Lung (tissue), 11 donors: ENCODE measurements at regions not wholly inside any gene's neighbourhood (a gene's known extent, or its start where the extent isn't known, plus 50 kb on each side); places are given as distances from the start of the nearest gene placed in this dataset.

Experiments used
- ATAC-seq: fragments of 200-7000 bp; cut with Tn5 transposase; one replicate; pipeline ENCODE4 v1.9.1; 2020; ENCODE audit warnings: moderate number of reproducible peaks; ENCODE audit not compliant: insufficient read depth, low FRiP score
- DNase-seq, 3 donors: peaks; one replicate each; pipeline ENCODE4 v3.0.0-alpha.2; 2013 to 2017
- H3K27ac ChIP-seq, 2 donors: one replicate each; pipeline ENCODE4 v1.5.1; 2013; ENCODE audit warnings: mild to moderate bottlenecking in 2 of 2, moderate library complexity in 2 of 2, control low read depth in 1 of 2, inconsistent platforms in 1 of 2, low read depth in 1 of 2, low read length in 1 of 2
- H3K27me3 ChIP-seq, 3 donors: one replicate each; pipeline ENCODE4 v1.5.1; 2013; ENCODE audit warnings: low read length in 2 of 3; ENCODE audit not compliant: control insufficient read depth in 3 of 3, insufficient read depth in 3 of 3
- H3K36me3 ChIP-seq, 4 donors: one replicate each; pipeline ENCODE4 v1.5.1; 2013; ENCODE audit warnings: low read length in 4 of 4, mild to moderate bottlenecking in 1 of 4, moderate library complexity in 1 of 4; ENCODE audit not compliant: control insufficient read depth in 4 of 4, insufficient read depth in 4 of 4
- H3K4me1 ChIP-seq, 5 donors: one replicate each; pipeline ENCODE4 v1.5.1; 2013; ENCODE audit warnings: low read length in 5 of 5, mild to moderate bottlenecking in 2 of 5, moderate library complexity in 1 of 5; ENCODE audit not compliant: control insufficient read depth in 5 of 5, insufficient read depth in 5 of 5
- H3K4me3 ChIP-seq: one replicate; pipeline ENCODE4 v1.5.1; 2013; ENCODE audit warnings: mild to moderate bottlenecking, control low read depth, moderate library complexity
- H3K9ac ChIP-seq, 2 donors: one replicate each; pipeline ENCODE4 v1.5.1; 2013; ENCODE audit warnings: low read length in 2 of 2, control low read depth in 1 of 2; ENCODE audit not compliant: insufficient read depth in 1 of 2
- H3K9me3 ChIP-seq, 4 donors: one replicate each; pipeline ENCODE4 v1.5.1; 2013; ENCODE audit warnings: low read length in 3 of 4, mild to moderate bottlenecking in 1 of 4, moderate library complexity in 1 of 4; ENCODE audit not compliant: control insufficient read depth in 4 of 4, insufficient read depth in 3 of 4
- WGBS, 2 donors: extraction: QIAGEN DNeasy Blood & Tissue Kit; methylation state at CpG; one replicate each; pipeline ENCODE4 v1.1.7; 2013; 5-methylcytosine and 5-hydroxymethylcytosine counted together
- TF ChIP-seq, protein P1 (sequence below): IDR thresholded peaks from 2 replicates; pipeline ENCODE4 v1.5.1; 2012; ENCODE audit warnings: mild to moderate bottlenecking; ENCODE audit errors: control extremely low read depth, extremely low read depth
- donor health status: control.
- donor health status: control.
- donor health status: Bipolar disorder and iron deficiency.
- donor health status: healthy.
- donor health status: DM: yes; HTN: yes; CAD: no.

- WGBS, 2 donors: 82 to 85% methylated on average over 4 of the region's 4 CpGs
- no peaks in the 10 kb centered on the region for H3K4me1 ChIP-seq
- H3K27ac ChIP-seq: no peak overlapping the region
- no peaks in the 10 kb centered on the region for H3K36me3 ChIP-seq
- no peak overlapping the region for H3K4me3 ChIP-seq
- no peak for DNase-seq
- no peak for ATAC-seq
- no peak overlapping the region for H3K9ac ChIP-seq
- no peaks in the 10 kb centered on the region for H3K9me3 ChIP-seq
- no peaks in the 10 kb centered on the region for H3K27me3 ChIP-seq
- TF ChIP-seq, protein P1, sequence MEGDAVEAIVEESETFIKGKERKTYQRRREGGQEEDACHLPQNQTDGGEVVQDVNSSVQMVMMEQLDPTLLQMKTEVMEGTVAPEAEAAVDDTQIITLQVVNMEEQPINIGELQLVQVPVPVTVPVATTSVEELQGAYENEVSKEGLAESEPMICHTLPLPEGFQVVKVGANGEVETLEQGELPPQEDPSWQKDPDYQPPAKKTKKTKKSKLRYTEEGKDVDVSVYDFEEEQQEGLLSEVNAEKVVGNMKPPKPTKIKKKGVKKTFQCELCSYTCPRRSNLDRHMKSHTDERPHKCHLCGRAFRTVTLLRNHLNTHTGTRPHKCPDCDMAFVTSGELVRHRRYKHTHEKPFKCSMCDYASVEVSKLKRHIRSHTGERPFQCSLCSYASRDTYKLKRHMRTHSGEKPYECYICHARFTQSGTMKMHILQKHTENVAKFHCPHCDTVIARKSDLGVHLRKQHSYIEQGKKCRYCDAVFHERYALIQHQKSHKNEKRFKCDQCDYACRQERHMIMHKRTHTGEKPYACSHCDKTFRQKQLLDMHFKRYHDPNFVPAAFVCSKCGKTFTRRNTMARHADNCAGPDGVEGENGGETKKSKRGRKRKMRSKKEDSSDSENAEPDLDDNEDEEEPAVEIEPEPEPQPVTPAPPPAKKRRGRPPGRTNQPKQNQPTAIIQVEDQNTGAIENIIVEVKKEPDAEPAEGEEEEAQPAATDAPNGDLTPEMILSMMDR: no peak
Observed at GRCh38 chr4:152165846-152166245, 370.0 kb downstream of the FBXW7 start.

- no peak overlapping the region for H3K4me3 ChIP-seq
- TF ChIP-seq, protein P1: no peak
- H3K4me1 ChIP-seq: no peaks in the 10 kb centered on the region
- 39 to 51% methylated on average over 2 of the region's 2 CpGs for WGBS, 2 donors
- no peak overlapping the region for H3K9ac ChIP-seq
- no peak overlapping the region for H3K27ac ChIP-seq
- ATAC-seq (no peak), DNase-seq (no peak)
- no peaks in the 10 kb centered on the region for H3K36me3 ChIP-seq
- H3K9me3 ChIP-seq: no peaks in the 10 kb centered on the region
- H3K27me3 ChIP-seq: no peaks in the 10 kb centered on the region
Observed at GRCh38 chr4:152165146-152165545, 370.7 kb downstream of the FBXW7 start.

DNA sequence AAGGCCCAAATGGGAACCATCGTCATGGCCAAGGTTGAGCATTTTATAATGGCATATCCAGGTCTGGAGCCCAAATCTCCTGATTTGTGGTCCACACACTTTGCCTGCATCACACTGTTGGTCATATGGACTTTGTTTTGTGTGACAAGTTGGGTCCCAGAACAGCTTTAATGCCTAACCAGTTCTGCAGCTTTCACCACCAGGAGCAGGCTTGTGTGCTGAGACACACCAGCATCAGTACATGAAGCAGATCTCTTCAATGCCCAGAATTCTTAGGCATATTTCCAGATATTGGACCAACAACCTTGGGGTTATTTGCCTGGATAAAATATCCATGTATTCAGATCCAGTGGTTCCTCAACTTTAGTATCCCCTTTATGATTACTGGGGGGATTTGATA, 371.3 kb downstream of the FBXW7 start:
- ATAC-seq: no peak
- Histone ChIP-seq H3K4me3 (no peak overlapping the region), H3K9ac (no peak overlapping the region), H3K27ac (no peak overlapping the region), H3K27me3 (no peaks in the 10 kb centered on the region), H3K4me1 (no peaks in the 10 kb centered on the region), H3K36me3 (no peaks in the 10 kb centered on the region), H3K9me3 (no peaks in the 10 kb centered on the region)
- TF ChIP-seq, protein P1: no peak
- DNase-seq: no peak
- 96 to 100% methylated on average over 1 of the region's 1 CpG for WGBS, 2 donors

DNA sequence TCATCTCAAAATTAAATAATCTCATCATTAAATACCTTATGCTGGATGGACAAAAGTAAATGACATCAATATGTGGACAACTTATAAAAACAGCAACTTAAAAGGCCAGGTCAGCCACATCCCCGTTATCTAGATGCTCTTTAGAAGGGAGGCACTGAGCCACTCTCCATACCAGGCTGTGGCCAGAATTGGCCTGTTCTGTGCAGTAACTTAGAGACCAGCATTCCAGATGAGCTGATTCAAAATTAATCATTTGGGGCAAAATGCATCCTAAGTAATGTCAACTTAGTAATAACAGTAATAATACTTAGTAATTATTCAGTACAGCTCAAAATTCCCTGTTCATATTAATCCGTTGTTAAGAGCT, 373.6 kb downstream of the FBXW7 start:
- DNase-seq (no peak), ATAC-seq (no peak)
- Histone ChIP-seq H3K4me3 (no peak overlapping the region), H3K9ac (no peak overlapping the region), H3K4me1 (no peaks in the 10 kb centered on the region), H3K27me3 (no peaks in the 10 kb centered on the region), H3K36me3 (no peaks in the 10 kb centered on the region), H3K27ac (peak overlapping the region in 1 of 2 donors; percentile 47), H3K9me3 (no peaks in the 10 kb centered on the region)
- 77 to 80% methylated on average over 2 of the region's 2 CpGs for WGBS, 2 donors
- TF ChIP-seq, protein P1: no peak
